CD4-positive, alpha-beta T cell treated with Interleukin-2 at 100 ng/mL for 4 hours (primary cell): ENCODE measurements at regions not wholly inside any gene's neighbourhood (a gene's known extent, or its start where the extent isn't known, plus 50 kb on each side); places are given as distances from the start of the nearest gene placed in this dataset.
A peak's percentile ranks its signal among the peaks of the same experiment; 100 is the strongest.
"Not testable (repeated sequence)": the region's sequence is repeated elsewhere in the genome, so short reads cannot be mapped to it uniquely, and the experiment has no call there.

Experiments used
- DNase-seq: peaks from one replicate; pipeline ENCODE4 v3.0.0-alpha.2; 2020; ENCODE audit warnings: low spot score

GRCh38 chr10:22158426-22158825, 59.4 kb downstream of the EBLN1 start:
- no peak for DNase-seq

- DNase-seq: no peak
Measured at GRCh38 chr10:22156750-22157149, 61.1 kb downstream of the EBLN1 start.

DNA sequence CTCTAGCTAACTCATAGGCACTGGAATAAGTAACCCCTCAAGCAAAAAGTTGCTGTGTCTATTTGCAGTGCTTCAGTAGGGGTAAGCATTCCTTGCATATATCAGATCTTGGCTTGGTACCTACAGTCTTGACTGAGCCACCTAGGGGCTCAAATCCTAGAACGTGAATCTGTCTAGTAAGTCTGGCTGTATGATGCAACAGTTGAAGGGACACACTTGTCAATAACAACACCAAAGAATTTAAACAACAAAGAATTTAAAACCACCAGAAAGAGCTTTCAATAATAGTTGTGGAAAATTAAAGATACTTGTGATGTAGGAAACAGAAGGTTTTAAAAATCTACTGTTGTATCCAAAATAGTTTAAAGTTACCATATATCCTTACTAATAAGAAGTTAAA, 65.4 kb downstream of the EBLN1 start:
- DNase-seq: no peak

DNA sequence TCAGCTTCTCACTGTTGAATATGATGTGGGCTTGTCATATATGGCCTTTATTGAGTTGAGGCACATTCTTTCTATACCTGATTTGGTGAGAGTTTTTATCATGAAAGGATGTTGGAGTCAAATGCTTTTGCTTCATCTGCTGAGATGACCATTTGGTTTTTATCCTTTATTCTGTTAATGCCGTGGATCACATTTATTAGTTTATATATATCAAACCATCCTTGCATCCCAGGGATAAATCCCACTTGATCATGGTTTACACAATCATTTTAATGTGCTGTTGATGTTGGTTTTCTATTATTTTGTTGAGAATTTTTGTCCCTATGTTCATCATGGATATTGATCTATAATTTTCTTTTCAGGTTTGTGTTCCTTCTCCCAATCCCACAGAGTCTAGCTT, 67.0 kb downstream of the EBLN1 start:
- no peak for DNase-seq

- DNase-seq: no peak
Measured at GRCh38 chr10:22148961-22149360, 68.9 kb downstream of the EBLN1 start.

GRCh38 chr10:22145873-22146272, 71.9 kb downstream of the EBLN1 start:
- not testable (repeated sequence) for DNase-seq

DNA sequence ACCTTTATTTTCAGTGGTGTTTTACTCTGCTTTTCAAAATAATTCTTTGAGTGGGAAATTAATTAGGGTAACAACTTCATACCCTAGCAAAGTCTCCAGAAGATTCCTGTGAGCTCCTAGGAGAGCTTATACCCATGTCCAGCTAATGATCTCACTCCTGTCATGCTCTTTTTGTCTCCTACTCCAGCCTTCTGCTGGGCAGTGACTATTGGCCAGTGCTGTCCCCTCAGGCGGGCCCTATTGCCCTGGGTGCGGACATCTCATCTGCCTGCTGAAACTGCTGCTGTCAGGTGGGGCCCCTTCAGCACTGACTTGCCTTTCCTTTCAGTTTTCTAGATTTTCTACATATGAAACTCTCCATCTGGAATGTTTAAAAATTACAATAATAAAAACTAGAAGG, 80.3 kb downstream of the EBLN1 start:
- no peak for DNase-seq

DNA sequence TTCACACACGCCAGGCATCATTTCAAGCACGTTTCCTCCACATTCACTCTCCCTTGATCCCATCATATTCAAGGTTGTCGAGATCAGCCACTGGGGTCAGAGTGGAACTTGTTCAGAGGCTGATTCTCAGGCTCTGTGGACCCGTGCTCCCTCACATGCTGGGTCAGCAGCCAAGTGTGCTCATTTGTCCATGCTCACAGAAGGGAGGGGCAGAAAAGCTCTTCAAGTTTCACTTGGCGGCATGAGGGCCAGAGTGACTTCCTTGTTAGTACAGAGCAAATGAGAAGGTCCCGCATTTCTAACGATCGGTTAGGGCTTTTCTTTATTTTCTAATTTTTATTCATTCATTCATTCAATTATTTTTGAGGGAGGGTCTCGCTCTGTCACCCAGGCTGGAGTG, 82.2 kb downstream of the EBLN1 start:
- DNase-seq: no peak

GRCh38 chr10:22133749-22134624, 83.8 kb downstream of the EBLN1 start:
- no peak for DNase-seq

- not testable (repeated sequence) for DNase-seq
Measured at GRCh38 chr10:22130824-22131223, 87.0 kb downstream of the EBLN1 start.

DNA sequence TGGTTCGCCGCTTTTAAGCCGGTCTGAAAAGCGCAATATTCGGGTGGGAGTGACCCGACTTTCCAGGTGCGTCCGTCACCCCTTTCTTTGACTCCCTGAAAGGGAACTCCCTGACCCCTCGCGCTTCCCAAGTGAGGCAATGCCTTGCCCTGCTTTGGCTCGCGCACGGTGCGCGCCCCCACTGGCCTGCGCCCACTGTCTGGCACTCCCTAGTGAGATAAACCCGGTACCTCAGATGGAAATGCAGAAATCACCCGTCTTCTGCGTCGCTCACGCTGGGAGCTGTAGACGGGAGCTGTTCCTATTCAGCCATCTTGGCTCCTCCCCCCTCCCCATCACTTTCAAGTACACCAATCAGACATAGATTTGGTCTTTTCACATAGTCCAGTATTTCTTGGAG, 88.2 kb downstream of the EBLN1 start:
- DNase-seq: not testable (repeated sequence)

DNA sequence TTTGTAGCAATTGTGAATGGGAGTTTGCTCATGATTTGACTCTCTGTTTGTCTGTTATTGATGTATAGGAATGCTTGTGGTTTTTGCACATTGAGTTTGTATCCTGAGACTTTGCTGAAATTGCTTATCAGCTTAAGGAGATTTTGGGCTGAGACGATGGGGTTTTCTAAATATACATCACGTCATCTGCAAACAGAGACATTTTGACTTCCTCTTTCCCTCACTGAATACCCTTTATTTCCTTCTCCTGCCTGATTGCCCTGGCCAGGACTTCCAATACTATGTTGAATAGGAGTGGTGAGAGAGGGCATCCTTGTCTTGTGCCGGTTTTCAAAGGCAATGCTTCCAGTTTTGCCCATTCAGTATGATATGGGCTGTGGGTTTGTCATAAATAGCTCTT, 96.6 kb downstream of the EBLN1 start:
- not testable (repeated sequence) for DNase-seq

DNA sequence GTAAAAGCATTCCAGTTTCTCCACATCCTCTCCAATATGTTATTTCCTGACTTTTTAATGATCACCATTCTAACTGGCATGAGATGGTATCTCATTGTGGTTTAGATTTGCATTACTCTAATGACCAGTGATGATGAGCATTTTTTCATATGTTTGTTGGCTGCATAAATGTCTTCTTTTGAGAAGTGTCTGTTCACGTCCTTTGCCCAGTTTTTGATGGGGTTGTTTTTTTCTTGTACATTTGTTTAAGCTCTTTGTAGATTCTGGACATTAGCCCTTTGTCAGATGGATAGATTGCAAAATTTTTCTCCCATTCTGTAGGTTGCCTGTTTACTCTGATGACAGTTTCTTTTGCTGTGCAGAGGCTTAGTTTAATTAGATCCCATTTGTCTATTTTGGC, 97.7 kb downstream of the EBLN1 start:
- not testable (repeated sequence) for DNase-seq

DNA sequence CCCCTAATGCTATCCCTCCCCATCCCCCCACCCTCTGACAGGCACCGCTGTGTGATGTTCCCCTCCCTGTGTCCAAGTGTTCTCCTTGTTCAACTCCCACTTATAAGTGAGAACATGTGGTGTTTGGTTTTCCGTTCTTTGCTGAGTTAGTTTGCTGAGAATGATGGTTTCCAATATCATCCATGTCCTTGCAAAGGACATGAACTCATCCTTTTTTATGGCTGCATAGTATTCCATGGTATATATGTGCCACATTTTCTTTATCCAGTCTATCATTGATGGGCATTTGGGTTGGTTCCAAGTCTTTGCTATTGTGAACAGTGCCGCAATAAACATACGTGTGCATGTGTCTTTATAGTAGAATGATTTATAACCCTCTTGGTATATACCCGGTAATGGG, 98.2 kb downstream of the EBLN1 start:
- DNase-seq: not testable (repeated sequence)

GRCh38 chr10:22111705-22112104, 106.1 kb downstream of the EBLN1 start:
- DNase-seq: no peak

- no peak for DNase-seq
Measured at GRCh38 chr10:22111260-22111659, 106.6 kb downstream of the EBLN1 start.

DNA sequence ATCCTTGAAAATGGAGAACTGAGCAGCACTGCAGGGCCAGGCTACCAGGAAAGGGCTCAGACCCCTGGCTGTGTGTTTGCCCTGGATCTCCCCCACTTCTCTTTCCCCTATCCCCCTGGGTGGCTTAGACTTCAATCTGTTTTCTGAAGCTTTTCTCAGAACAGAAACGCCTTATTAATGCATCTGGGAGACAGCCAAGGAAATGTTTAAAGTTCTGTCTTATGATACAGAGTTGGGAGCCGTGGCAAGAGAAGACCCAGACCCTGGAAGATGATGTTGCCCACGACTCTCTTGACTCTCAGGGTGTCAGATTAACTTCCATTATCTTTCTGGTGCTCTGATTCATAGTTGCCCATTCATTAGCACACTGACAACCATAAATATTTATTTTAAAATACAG, 107.1 kb downstream of the EBLN1 start:
- DNase-seq: no peak

GRCh38 chr10:22105270-22105669, 101.7 kb upstream of the DNAJC1 start:
- no peak for DNase-seq

DNA sequence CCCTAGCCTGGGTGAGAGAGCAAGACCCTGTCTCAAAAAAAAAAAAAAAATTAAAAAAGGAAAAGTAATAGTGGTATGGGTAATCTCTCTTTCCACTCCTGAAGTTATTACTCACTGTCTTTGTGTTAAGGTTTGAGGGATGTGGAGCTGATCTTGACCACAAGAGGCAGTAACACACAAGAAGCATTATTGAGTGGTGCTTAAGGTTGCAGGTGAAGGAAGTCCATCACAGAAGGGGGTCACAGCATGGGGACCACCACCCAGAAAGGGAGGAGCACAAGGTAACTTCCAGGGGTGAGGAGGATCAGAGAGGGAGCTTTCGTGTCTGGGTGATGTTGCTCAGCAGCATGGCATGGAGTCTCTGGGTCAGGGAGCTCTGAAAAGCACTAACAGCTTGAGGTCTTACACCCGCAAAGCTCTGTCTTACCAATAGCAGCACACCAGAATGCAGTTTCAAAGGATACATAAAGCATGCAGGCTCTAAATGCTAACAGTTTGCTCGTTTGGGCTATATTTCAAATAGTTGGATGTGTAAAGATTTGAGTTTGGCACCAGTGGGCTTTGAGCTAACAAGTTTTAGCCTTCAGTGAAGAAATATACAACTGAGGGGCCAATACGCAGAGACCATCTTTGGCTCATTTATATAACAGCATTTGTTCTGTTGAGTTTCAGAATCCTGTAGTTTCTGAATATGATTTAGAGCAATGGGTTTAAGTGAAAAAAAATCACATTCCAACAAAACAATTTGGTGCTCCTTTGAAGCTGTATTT, 100.4 kb upstream of the DNAJC1 start:
- DNase-seq: peak; percentile 2

DNA sequence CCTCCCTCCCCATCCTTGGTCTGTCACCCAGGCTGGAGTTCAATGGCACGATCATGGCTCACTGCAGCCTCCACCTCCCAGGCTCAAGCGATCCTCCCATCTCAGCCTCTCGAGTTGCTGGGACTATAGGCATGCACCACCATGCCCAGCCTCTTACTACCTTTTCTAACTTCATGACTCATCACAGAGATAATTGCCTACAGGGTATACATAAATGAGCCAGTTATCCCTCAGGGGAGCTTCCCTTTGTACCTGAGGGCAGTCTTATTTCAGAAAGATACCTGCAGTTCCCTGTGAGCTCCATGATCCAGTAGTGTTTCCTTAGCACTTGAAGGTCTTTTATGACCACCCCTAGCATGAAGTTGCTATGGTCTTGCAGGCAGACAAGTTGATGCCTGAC, 94.2 kb upstream of the DNAJC1 start:
- no peak for DNase-seq

DNA sequence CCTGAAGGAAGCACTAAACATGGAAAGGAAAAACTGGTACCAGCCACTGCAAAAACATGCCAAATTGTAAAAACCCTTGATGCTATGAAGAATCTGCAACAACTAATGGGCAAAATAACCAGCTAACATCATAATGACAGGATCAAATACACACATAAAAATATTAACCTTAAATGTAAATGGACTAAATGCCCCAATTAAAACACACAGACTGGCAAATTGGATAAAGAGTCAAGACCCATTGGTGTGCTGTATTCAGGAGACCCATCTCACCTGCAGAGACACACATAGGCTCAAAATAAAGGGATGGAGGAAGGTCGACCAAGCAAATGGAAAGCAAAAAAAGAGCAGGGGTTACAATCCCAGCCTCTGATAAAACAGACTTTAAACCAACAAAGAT, 87.7 kb upstream of the DNAJC1 start:
- not testable (repeated sequence) for DNase-seq

DNA sequence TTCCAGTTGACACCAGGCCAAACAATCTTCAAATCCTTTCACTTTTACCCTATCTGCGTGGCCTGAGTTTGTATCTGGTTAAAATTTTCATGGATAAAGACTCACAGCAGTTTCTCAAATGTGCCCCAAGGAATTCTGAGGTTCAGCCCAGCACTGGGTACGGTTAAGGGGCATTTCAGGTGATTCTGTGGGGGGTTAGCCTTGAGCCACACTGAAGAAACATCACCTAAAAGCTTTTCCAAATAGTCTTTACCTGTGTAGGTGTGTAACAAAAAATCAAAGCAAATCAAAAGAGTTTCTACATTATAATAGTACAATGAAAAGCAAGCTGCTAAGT, 83.8 kb upstream of the DNAJC1 start:
- no peak for DNase-seq

- DNase-seq: no peak
Measured at GRCh38 chr10:22086730-22087401, 83.3 kb upstream of the DNAJC1 start.
